Cardiac muscle cell (in vitro differentiated cells and primary cell): ENCODE measurements at regions not wholly inside any gene's neighbourhood (a gene's known extent, or its start where the extent isn't known, plus 50 kb on each side); places are given as distances from the start of the nearest gene placed in this dataset.
"Not testable (repeated sequence)": the region's sequence is repeated elsewhere in the genome, so short reads cannot be mapped to it uniquely, and the experiment has no call there.

ENCODE experiments used
- DNase-seq, 2 donors: peaks; one replicate each; pipeline versions ENCODE4 v3.0.0 to v3.0.0-alpha.2; 2010 to 2017; ENCODE audit warnings: low read depth in 1 of 2, low spot score in 1 of 2
- H3K27ac ChIP-seq: fragments of 200-600 bp; sonication (generic); 2 replicates; pipeline ENCODE4 v1.5.1; 2016
- H3K27me3 ChIP-seq: fragments of 200-600 bp; sonication (generic); 2 replicates; pipeline ENCODE4 v1.6.0; 2016; ENCODE audit warnings: control low read depth
- H3K36me3 ChIP-seq: fragments of 200-600 bp; sonication (generic); 2 replicates; pipeline ENCODE4 v1.5.1; 2016; ENCODE audit warnings: control low read depth
- H3K4me1 ChIP-seq: fragments of 200-600 bp; sonication (generic); 2 replicates; pipeline ENCODE4 v1.8.1; 2017; ENCODE audit warnings: low read depth, mild to moderate bottlenecking, mixed run types
- H3K4me3 ChIP-seq: fragments of 200-600 bp; sonication (generic); 2 replicates; pipeline ENCODE4 v1.5.1; 2016; ENCODE audit warnings: mild to moderate bottlenecking
- H3K9me3 ChIP-seq: fragments of 200-600 bp; sonication (generic); 2 replicates; pipeline ENCODE4 v1.5.1; 2017; ENCODE audit warnings: low read depth, mild to moderate bottlenecking, control low read depth
- TF ChIP-seq, protein P1 (sequence below): IDR thresholded peaks from 2 replicates; pipeline ENCODE4 v1.5.1; 2012; ENCODE audit warnings: low read depth, mild to moderate bottlenecking, low read length

- H3K9me3 ChIP-seq = no peaks in the 10 kb centered on the region
- H3K4me1 ChIP-seq = no peaks in the 10 kb centered on the region
Observed at GRCh38 chr4:141473026-141473540, 163.3 kb upstream of the IL15 start.

GRCh38 chr4:141473952-141474351, 162.4 kb upstream of the IL15 start:
- DNase-seq = no peak
- Histone ChIP-seq H3K27me3 (no peaks in the 10 kb centered on the region), H3K4me3 (no peak overlapping the region), H3K36me3 (no peaks in the 10 kb centered on the region), H3K27ac (no peak overlapping the region), H3K4me1 (no peaks in the 10 kb centered on the region), H3K9me3 (no peaks in the 10 kb centered on the region)
- TF ChIP-seq, protein P1, sequence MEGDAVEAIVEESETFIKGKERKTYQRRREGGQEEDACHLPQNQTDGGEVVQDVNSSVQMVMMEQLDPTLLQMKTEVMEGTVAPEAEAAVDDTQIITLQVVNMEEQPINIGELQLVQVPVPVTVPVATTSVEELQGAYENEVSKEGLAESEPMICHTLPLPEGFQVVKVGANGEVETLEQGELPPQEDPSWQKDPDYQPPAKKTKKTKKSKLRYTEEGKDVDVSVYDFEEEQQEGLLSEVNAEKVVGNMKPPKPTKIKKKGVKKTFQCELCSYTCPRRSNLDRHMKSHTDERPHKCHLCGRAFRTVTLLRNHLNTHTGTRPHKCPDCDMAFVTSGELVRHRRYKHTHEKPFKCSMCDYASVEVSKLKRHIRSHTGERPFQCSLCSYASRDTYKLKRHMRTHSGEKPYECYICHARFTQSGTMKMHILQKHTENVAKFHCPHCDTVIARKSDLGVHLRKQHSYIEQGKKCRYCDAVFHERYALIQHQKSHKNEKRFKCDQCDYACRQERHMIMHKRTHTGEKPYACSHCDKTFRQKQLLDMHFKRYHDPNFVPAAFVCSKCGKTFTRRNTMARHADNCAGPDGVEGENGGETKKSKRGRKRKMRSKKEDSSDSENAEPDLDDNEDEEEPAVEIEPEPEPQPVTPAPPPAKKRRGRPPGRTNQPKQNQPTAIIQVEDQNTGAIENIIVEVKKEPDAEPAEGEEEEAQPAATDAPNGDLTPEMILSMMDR = no peak

More at GRCh38 chr4:141473026-141473540, 163.3 kb upstream of the IL15 start:
- no peak overlapping the region for H3K27ac ChIP-seq
- H3K4me3 ChIP-seq = no peak overlapping the region
- H3K36me3 ChIP-seq = no peaks in the 10 kb centered on the region
- no peak for DNase-seq
- no peaks in the 10 kb centered on the region for H3K27me3 ChIP-seq
- TF ChIP-seq, protein P1 = no peak

DNA sequence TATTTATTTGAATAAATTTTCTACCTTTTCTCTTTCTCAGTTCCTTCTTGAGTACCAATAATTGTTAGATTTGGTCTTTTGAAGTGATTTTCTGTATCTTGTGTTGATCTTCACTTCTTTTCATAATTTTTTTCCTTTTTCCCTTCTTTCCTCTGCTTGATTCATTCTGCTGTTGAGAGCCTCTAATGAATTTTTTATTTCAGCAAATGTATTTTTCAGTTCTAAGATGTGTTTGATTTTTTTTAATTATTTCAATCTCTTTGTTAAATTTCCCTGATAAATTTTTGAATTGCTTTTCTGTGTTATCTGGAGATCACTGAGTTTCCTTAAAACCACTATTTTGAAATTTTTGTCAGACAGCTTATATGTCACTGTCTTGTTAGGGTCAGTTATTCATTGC, 155.4 kb upstream of the IL15 start:
- H3K9me3 ChIP-seq = no peaks in the 10 kb centered on the region
- TF ChIP-seq, protein P1 = no peak
- H3K27ac ChIP-seq = no peak overlapping the region
- H3K4me3 ChIP-seq = no peak overlapping the region
- H3K4me1 ChIP-seq = no peaks in the 10 kb centered on the region
- DNase-seq = no peak
- H3K36me3 ChIP-seq = no peaks in the 10 kb centered on the region
- no peaks in the 10 kb centered on the region for H3K27me3 ChIP-seq

- H3K4me3 ChIP-seq, DNase-seq, H3K27ac ChIP-seq, H3K4me1 ChIP-seq, H3K27me3 ChIP-seq, H3K9me3 ChIP-seq, H3K36me3 ChIP-seq: not testable (repeated sequence)
Observed at GRCh38 chr4:141484298-141484697, 152.1 kb upstream of the IL15 start.

GRCh38 chr4:141486375-141486997, 149.9 kb upstream of the IL15 start:
- no peak overlapping the region for H3K4me3 ChIP-seq
- H3K4me1 ChIP-seq = no peaks in the 10 kb centered on the region
- peak in 1 of 2 donors; percentile 44 for DNase-seq
- H3K9me3 ChIP-seq = no peaks in the 10 kb centered on the region
- TF ChIP-seq, protein P1 = no peak
- H3K27me3 ChIP-seq = no peaks in the 10 kb centered on the region
- H3K36me3 ChIP-seq = no peaks in the 10 kb centered on the region
- H3K27ac ChIP-seq = no peak overlapping the region

GRCh38 chr4:141497627-141498026, 138.8 kb upstream of the IL15 start:
- Histone ChIP-seq H3K27me3 (no peaks in the 10 kb centered on the region), H3K27ac (no peak overlapping the region), H3K4me3 (no peak overlapping the region), H3K4me1 (no peaks in the 10 kb centered on the region), H3K9me3 (no peaks in the 10 kb centered on the region), H3K36me3 (no peaks in the 10 kb centered on the region)
- DNase-seq = no peak
- TF ChIP-seq, protein P1 = no peak
